Neural cell (in vitro differentiated cells): ENCODE measurements at regions not wholly inside any gene's neighbourhood (a gene's known extent, or its start where the extent isn't known, plus 50 kb on each side); places are given as distances from the start of the nearest gene placed in this dataset.

Source experiments
- CTCF ChIP-seq: fragments of 450-650 bp; IDR thresholded peaks from 2 replicates; pipeline ENCODE4 v1.5.1; 2014; ENCODE audit warnings: antibody characterized with exemption, mild to moderate bottlenecking, moderate library complexity; ENCODE audit not compliant: poor library complexity, severe bottlenecking
- EZH2 ChIP-seq: fragments of 200-600, 300-800 bp; shearing (Covaris generic), sonication (generic); IDR thresholded peaks from 2 replicates; pipeline ENCODE4 v1.6.1; 2014; ENCODE audit warnings: antibody characterized with exemption, low read length, borderline replicate concordance, mild to moderate bottlenecking; ENCODE audit not compliant: insufficient read depth, poor library complexity, severe bottlenecking
- POLR2AphosphoS5 ChIP-seq: IDR thresholded peaks from 2 replicates; pipeline ENCODE4 v1.6.1; 2012
- TAF1 ChIP-seq: IDR thresholded peaks from 2 replicates; pipeline ENCODE4 v1.6.1; 2012; ENCODE audit warnings: low read depth

- no peak for TF ChIP-seq POLR2AphosphoS5
- no peak for TF ChIP-seq CTCF
- TF ChIP-seq EZH2, result no peak
- no peak for TF ChIP-seq TAF1
Measured at GRCh38 chr16:5875416-5875815, 777.8 kb upstream of the EEF2KMT start.
